NCI-H524 treated with DMSO at 0.1 percent for 48 hours (cell line): ENCODE measurements at regions not wholly inside any gene's neighbourhood (a gene's known extent, or its start where the extent isn't known, plus 50 kb on each side); places are given as distances from the start of the nearest gene placed in this dataset.
"Not testable (repeated sequence)": the region's sequence is repeated elsewhere in the genome, so short reads cannot be mapped to it uniquely, and the experiment has no call there.

ENCODE experiments used
- DNase-seq: peaks from one replicate; lab custom pipeline; 2025; lab: John Stamatoyannopoulos, UW

DNA sequence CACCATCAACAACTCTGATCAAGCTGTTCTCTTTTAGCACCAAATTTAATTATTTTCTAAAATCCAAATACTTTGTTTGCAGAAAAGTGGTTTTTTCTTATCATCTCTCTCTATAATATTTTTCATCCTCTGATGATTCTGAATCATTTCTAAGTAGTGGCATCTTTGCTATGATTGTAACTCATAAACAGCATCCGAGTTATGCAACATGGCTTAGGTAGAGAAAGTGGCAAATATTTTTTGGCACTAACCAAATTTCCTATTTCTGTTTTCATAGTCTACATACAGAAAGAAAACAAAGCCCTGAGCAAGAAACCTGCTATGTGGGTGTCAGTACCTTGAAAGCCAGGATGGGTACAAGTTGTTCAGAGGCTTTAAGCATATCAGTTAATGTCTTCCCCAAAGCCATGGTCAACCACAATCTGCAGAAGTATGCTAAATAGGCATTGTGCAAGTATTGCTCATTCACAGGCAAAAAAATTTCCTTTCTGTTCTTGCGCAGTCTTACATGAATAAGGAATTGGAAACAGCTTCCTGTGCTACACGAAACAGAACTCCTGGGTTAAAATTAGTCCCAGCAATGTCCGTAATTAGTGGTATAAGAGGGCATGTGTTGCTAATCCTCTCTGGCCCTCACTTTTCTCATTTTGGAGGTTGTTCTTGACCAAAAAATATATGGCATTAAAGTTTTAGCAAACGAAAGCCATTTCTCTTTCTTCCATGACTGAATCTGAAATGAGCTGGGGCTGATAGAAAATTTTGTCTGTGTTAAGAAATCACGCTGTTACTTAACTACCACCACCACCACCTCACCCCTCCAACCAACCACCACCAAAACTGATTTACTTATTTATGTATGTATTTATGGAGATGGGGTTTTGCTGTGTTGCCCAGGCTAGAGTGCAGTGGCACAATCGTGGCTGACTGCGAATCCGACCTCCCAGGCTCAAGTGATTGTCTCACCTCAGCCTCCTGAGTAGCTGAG, 325.6 kb upstream of the MAGI2 start:
- no peak for DNase-seq

- no peak for DNase-seq
Measured at GRCh38 chr7:79775911-79776310, 322.4 kb upstream of the MAGI2 start.

- DNase-seq: no peak
Measured at GRCh38 chr7:79774150-79774549, 320.7 kb upstream of the MAGI2 start.

DNA sequence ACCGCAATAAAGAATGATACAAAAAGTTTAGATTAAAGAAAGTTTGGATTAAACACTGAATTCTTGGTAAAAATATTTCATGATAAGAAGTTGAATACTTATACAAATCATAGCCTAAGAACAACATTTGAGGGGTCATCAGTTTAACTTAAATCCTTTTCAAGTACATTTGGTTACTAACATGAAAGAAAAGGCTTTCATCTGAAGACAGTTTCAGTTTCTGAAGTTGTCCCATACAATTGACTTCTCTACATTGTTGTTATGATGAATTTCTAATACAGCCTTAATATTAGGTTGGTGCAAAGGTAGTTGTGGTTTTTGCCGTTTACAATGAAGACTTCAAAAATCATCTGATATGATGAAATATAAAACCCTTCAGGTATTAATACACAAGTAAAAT, 317.5 kb upstream of the MAGI2 start:
- no peak for DNase-seq

- DNase-seq: no peak
Measured at GRCh38 chr7:79770063-79770462, 316.6 kb upstream of the MAGI2 start.

GRCh38 chr7:79767876-79768560, 314.6 kb upstream of the MAGI2 start:
- DNase-seq: not testable (repeated sequence)

GRCh38 chr7:79767192-79767591, 313.7 kb upstream of the MAGI2 start:
- DNase-seq: not testable (repeated sequence)

DNA sequence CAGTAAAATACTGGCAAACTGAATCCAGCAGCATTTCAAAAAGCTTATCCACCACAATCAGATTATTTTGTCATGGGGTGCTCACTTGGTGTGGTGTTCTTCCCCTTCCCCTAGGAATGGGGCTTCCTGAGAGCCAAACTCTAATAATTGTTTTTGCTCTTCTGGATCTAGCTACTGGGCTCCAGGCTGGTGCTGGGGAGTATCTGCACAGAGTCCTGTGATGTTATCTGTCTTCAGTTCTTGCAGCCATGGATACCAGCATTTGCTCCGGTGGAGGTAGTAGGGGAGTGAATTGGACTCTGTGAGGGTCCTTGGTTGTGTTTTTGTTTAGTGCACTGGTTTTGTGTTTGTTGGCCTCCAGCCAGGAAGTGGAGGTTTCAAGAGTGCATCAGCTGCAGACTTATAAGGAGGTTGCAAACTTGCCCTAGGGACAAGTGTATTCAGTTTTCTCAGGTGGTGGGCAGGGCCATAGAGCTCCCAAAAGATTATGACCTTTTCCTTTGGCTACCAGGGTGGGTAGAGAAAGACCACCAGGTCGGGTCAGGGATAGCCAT, 308.5 kb upstream of the MAGI2 start:
- no peak for DNase-seq

GRCh38 chr7:79750941-79751340, 297.5 kb upstream of the MAGI2 start:
- not testable (repeated sequence) for DNase-seq

- DNase-seq: no peak
Measured at GRCh38 chr7:79749856-79750255, 296.4 kb upstream of the MAGI2 start.

DNA sequence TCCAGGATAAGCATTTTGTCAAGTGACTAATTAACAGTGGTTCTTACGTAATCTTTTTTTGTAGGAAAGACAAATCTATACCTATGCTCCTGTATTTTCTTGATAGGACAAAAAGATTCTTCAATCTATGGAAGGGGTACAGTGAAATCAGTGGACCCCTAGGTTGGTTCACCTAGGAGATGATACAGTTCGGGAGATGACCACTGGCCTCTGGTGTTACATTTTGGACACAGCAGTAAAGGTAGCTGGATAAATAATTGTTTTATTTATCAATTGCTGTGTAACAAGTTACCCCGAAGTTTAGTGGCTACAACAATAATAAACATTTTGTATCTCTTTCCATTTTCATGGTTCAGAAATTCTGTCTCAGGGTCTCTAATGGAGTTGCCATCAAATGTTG, 288.2 kb upstream of the MAGI2 start:
- DNase-seq: no peak

DNA sequence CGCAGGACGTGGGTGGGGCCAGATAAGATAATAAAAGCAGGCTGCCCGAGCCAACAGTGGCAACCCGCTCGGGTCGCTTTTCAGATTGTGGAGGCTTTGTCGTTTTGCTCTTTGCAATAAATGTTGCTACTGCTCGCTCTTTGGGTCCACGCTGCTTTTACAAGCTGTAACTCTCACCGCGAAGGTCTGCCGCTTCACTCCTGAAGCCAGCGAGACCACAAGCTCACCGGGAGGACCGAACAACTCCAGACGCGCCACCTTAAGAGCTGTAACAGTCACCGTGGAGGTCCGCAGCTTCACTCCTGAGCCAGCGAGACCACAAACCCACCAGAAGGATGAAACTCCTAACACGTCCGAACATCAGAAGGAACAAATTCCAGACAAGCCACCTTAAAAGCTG, 286.6 kb upstream of the MAGI2 start:
- DNase-seq: no peak

DNA sequence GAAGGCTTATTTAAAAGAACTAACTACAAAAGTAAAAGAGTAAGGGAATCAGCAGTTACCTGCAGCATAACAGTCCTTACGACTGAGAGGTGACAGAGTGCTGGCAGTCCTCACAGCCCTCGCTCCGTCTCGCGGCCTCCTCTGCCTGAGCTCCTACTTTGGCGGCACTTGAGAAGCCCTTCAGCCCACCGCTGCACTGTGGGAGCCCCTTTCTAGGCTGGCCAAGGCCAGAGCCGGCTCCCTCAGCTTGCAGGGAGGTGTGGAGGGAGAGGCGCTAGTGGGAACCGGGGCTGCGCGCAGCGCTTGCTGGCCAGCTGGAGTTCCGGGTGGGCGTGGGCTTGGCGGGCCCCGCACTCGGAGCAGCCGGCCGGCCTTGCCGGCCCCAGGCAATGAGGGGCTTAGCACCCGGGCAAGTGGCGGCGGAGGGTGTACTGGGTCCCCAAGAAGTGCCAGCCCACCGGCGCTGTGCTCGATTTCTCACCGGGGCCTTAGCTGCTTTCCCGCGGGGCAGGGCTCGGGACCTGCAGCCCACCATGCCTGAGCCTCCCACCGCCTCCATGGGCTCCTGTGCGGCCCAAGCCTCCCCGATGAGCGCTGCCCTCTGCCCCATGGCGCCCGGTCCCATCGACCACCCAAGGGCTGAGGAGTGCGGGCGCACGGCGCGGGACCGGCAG, 285.7 kb upstream of the MAGI2 start:
- not testable (repeated sequence) for DNase-seq

GRCh38 chr7:79736418-79736817, 283.0 kb upstream of the MAGI2 start:
- no peak for DNase-seq

DNA sequence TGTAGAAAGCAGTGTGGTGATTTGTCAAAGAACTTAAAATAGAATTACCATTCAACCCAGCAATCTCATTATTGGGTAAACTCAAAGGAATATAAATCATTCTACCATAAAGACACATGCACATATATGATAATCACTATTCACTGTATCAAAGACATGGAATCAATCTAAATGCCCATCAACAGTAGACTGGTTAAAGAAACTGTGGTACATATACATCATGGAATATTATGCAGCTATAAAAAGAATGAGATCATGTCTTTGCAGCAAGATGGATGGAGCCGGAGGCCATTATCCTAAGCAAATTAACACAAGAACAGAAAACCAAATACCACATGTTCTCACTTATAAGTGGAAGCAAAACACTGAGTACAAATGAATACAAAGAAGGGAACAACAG, 281.5 kb upstream of the MAGI2 start:
- no peak for DNase-seq

GRCh38 chr7:79734181-79734580, 280.7 kb upstream of the MAGI2 start:
- DNase-seq: no peak

GRCh38 chr7:79732535-79732934, 279.1 kb upstream of the MAGI2 start:
- DNase-seq: no peak

DNA sequence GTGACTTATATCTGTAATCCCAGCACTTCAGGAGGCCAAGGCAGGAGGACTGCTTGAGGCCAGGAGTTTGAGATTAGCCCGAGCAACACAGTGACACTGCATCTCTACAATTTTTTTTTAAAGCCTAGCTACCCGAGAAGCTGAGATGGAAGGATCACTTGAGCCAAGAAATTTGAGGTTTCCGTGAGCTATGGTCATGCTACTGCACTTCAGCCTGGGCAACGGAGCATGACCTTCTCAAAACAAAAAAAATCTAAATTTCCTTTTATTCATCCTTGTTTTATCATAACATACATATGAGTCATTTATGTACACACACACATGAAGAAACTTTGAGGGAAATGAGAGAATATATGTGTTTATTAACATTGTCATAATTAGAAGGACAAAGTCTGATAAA, 277.5 kb upstream of the MAGI2 start:
- DNase-seq: no peak

DNA sequence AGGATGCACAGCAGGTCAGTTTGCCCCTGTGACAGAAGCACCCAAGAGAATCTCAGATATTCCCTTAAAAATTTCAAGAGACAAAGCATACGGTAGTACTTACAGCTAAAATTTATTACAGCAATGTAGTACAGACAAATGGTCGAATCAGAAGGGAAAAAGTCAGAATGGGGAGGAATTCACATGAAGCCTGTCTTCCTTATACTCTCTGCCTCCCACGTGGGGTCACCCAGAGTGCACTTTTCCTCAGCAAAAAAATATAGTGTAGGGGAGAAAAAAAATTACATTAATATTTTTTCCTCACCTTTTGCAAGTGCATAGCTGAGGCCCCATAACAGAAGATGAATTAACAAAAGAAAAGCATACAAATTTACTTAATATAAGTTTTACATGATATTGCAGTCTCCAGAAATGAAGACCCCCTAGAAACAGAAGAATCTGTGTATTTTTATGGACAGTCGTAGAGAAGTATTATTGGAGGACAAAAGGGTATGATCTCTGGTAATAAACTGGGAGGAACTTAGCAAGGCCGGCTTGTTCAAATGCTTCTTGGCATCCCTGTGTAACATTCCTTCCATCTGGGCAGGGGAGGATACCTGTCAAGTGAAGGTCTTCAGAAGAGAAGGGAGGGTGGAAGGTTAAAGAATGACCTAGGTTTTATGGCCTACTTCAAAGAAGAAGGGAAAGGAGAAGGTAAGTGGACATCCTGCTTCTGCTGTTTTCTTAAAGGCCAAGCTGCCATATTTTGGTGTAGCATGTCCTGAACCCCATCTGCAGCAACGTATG, 270.6 kb upstream of the MAGI2 start:
- no peak for DNase-seq

DNA sequence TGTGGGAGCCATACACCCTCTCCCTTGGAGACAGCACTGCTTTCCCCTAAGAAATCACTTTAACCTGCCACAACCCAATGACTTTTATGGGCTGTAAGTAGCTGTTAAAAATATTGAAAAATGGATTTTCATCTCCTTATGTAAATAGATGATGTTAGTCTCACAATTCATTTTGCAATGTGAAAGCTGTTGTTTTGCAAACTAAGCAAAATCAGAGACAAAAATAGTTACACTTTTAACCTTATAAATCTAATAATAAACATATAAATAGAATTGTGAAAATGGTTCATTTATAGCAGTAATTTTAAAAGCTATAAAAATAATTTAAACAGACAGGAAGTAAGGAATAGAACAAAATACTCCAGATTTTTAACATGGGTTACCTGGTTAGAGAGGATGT, 268.8 kb upstream of the MAGI2 start:
- DNase-seq: no peak

DNA sequence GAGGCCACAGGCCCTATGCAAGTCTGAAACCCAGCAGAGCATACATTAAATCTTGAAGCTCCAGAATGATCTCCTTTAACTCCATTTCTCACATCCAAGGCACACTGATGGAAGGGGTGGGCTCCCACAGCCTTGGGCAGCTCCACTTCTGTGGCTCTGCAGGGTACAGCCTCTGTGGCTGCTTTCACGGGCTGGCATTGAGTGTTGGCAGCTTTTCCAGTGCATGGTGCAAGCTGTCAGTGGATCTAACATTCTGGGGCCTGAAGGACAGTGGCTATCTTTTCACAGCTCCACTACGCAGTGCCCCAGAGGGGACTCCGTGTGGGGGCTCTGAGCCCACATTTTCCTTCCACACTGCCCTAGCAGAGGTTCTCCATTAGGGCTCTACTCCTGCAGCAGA, 265.7 kb upstream of the MAGI2 start:
- DNase-seq: no peak

- DNase-seq: no peak
Measured at GRCh38 chr7:79716329-79716728, 262.9 kb upstream of the MAGI2 start.
